Lung (tissue), 11 donors: ENCODE measurements at regions not wholly inside any gene's neighbourhood (a gene's known extent, or its start where the extent isn't known, plus 50 kb on each side); places are given as distances from the start of the nearest gene placed in this dataset.

Experiments
- ATAC-seq: fragments of 200-7000 bp; cut with Tn5 transposase; one replicate; pipeline ENCODE4 v1.9.1; 2020; ENCODE audit warnings: moderate number of reproducible peaks; ENCODE audit not compliant: insufficient read depth, low FRiP score
- DNase-seq, 3 donors: peaks; one replicate each; pipeline ENCODE4 v3.0.0-alpha.2; 2013 to 2017
- H3K27ac ChIP-seq, 2 donors: one replicate each; pipeline ENCODE4 v1.5.1; 2013; ENCODE audit warnings: mild to moderate bottlenecking in 2 of 2, moderate library complexity in 2 of 2, control low read depth in 1 of 2, inconsistent platforms in 1 of 2, low read depth in 1 of 2, low read length in 1 of 2
- H3K27me3 ChIP-seq, 3 donors: one replicate each; pipeline ENCODE4 v1.5.1; 2013; ENCODE audit warnings: low read length in 2 of 3; ENCODE audit not compliant: control insufficient read depth in 3 of 3, insufficient read depth in 3 of 3
- H3K36me3 ChIP-seq, 4 donors: one replicate each; pipeline ENCODE4 v1.5.1; 2013; ENCODE audit warnings: low read length in 4 of 4, mild to moderate bottlenecking in 1 of 4, moderate library complexity in 1 of 4; ENCODE audit not compliant: control insufficient read depth in 4 of 4, insufficient read depth in 4 of 4
- H3K4me1 ChIP-seq, 5 donors: one replicate each; pipeline ENCODE4 v1.5.1; 2013; ENCODE audit warnings: low read length in 5 of 5, mild to moderate bottlenecking in 2 of 5, moderate library complexity in 1 of 5; ENCODE audit not compliant: control insufficient read depth in 5 of 5, insufficient read depth in 5 of 5
- H3K4me3 ChIP-seq: one replicate; pipeline ENCODE4 v1.5.1; 2013; ENCODE audit warnings: mild to moderate bottlenecking, control low read depth, moderate library complexity
- H3K9ac ChIP-seq, 2 donors: one replicate each; pipeline ENCODE4 v1.5.1; 2013; ENCODE audit warnings: low read length in 2 of 2, control low read depth in 1 of 2; ENCODE audit not compliant: insufficient read depth in 1 of 2
- H3K9me3 ChIP-seq, 4 donors: one replicate each; pipeline ENCODE4 v1.5.1; 2013; ENCODE audit warnings: low read length in 3 of 4, mild to moderate bottlenecking in 1 of 4, moderate library complexity in 1 of 4; ENCODE audit not compliant: control insufficient read depth in 4 of 4, insufficient read depth in 3 of 4
- WGBS, 2 donors: extraction: QIAGEN DNeasy Blood & Tissue Kit; methylation state at CpG; one replicate each; pipeline ENCODE4 v1.1.7; 2013; 5-methylcytosine and 5-hydroxymethylcytosine counted together
- TF ChIP-seq, protein P1 (sequence below): IDR thresholded peaks from 2 replicates; pipeline ENCODE4 v1.5.1; 2012; ENCODE audit warnings: mild to moderate bottlenecking; ENCODE audit errors: control extremely low read depth, extremely low read depth
- donor health status: control.
- donor health status: control.
- donor health status: Bipolar disorder and iron deficiency.
- donor health status: healthy.
- donor health status: DM: yes; HTN: yes; CAD: no.

DNA sequence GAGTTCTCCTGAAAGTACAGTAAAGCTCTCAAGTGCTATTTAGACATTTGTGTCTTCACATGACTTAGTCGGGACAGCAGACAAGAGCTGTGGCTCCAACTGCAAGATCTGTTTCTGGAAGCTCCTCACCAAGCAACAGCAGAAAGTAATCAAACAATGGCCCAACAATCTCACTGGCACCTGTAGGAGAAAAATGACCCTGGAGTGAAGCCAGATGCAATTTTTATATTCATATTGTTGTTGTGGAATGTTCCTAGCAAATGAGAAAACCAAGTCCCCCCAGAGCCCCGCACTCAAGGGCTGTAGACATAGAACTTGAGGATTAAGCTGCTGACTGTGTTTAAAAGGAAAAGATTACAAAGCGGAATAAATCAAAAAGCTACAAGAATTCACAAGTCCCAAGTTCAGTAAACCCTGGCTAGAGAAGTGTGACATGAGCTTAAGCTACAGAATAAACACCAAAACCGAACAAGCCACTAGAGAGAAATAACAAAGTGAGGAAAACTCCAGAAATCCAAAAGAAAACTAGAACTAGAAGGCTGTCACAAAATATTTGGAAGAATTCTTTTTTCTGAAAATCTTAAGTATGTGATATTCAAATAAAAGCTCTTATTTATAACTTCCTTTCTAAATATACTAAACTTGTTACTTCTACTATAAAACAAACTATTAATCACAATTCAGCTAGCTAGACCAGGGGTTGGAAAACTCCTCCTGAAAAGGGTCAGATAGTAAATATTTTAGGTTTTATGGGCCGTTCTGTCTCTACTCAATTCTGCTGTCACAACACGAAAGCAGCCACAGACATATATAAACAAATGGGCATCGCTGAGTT lies 454.5 kb downstream of the SUCLA2 start:
- Histone ChIP-seq H3K4me3 (no peak overlapping the region), H3K9me3 (no peaks in the 10 kb centered on the region), H3K27ac (no peak overlapping the region), H3K9ac (no peak overlapping the region), H3K27me3 (no peaks in the 10 kb centered on the region), H3K4me1 (peaks cover 0 to 9% (median 0%) of the 10 kb centered on the region in 5 donors), H3K36me3 (no peaks in the 10 kb centered on the region)
- 53 to 74% methylated on average over 7 of the region's 7 CpGs for WGBS, 2 donors
- DNase-seq (peak in 2 of 3 donors; percentile 2 to 20), ATAC-seq (no peak)
- TF ChIP-seq, protein P1, sequence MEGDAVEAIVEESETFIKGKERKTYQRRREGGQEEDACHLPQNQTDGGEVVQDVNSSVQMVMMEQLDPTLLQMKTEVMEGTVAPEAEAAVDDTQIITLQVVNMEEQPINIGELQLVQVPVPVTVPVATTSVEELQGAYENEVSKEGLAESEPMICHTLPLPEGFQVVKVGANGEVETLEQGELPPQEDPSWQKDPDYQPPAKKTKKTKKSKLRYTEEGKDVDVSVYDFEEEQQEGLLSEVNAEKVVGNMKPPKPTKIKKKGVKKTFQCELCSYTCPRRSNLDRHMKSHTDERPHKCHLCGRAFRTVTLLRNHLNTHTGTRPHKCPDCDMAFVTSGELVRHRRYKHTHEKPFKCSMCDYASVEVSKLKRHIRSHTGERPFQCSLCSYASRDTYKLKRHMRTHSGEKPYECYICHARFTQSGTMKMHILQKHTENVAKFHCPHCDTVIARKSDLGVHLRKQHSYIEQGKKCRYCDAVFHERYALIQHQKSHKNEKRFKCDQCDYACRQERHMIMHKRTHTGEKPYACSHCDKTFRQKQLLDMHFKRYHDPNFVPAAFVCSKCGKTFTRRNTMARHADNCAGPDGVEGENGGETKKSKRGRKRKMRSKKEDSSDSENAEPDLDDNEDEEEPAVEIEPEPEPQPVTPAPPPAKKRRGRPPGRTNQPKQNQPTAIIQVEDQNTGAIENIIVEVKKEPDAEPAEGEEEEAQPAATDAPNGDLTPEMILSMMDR: no peak

DNA sequence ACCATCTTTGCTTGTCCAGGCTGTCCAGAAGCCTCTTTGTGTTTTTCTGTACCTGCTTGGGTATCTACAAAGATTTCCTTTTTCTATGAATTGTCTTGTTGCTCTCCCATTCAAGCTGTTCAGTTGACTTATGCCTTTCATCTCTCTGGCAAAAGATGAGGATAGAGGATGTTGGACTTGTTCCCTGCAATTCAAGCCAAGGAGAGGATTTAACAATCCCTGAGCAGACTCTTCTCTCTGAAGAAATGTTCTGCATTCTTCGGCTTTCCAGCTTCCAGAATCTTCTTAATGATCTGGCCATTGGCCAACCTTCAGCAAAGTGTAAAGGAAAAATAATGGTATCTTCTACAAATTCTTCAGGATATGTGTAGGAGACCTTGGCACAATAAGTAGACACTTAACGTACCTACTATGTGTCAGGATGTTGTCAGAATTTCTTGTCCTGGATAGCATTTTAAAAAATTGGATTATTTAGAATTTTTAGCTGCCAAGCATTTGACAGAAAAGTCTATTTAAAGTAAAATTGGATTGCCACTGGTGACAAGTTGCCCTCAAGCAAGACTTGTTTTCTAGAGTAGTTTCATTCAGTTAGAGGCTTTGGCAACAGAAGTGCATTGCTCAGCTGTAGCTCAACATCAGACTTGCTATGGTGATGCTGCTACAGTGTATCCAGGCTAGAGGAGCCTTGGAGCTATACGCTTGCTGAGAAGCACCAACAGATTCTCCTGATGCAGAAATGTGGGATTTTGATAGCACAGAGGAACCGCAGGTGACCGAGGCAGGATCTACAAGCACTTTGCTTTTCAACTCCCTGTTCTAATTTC lies 455.7 kb downstream of the SUCLA2 start:
- H3K4me1 ChIP-seq: peaks cover 0 to 9% (median 0%) of the 10 kb centered on the region in 5 donors
- no peak for ATAC-seq
- H3K36me3 ChIP-seq: no peaks in the 10 kb centered on the region
- H3K27me3 ChIP-seq: no peaks in the 10 kb centered on the region
- 66 to 70% methylated on average over 5 of the region's 5 CpGs for WGBS, 2 donors
- TF ChIP-seq, protein P1: no peak
- peak in 2 of 3 donors; percentile 4 to 21 for DNase-seq
- no peaks in the 10 kb centered on the region for H3K9me3 ChIP-seq
- H3K4me3 ChIP-seq: no peak overlapping the region
- no peak overlapping the region for H3K27ac ChIP-seq
- H3K9ac ChIP-seq: no peak overlapping the region

DNA sequence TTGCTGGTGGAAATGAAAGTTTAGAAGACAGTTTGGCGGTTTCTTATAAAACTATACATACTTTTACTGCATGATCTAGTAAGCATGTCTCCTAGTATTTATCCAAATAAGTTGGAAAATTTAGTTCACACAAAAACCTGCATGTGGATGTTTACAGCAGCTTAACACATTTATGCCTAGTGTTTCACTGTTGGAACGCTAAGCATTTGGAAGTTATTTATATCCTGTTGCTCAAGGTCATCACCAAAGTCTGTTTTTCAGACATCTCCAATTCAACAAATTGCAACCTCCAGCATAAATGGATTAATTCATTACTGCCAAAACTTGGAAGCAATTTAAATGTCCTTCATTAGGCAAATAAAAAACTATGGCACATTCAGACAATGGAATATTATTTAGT lies 461.8 kb downstream of the SUCLA2 start:
- Histone ChIP-seq H3K27ac (peak overlapping the region in 1 of 2 donors; percentile 9), H3K27me3 (no peaks in the 10 kb centered on the region), H3K9ac (no peak overlapping the region), H3K4me3 (no peak overlapping the region), H3K4me1 (no peaks in the 10 kb centered on the region), H3K9me3 (peaks cover 0 to 2% (median 0%) of the 10 kb centered on the region in 4 donors), H3K36me3 (no peaks in the 10 kb centered on the region)
- TF ChIP-seq, protein P1: no peak
- ATAC-seq (no peak), DNase-seq (no peak)
- 78 to 86% methylated on average over 2 of the region's 2 CpGs for WGBS, 2 donors
